Neural cell (in vitro differentiated cells): ENCODE measurements at regions not wholly inside any gene's neighbourhood (a gene's known extent, or its start where the extent isn't known, plus 50 kb on each side); places are given as distances from the start of the nearest gene placed in this dataset.

ENCODE experiments used
- EP300 ChIP-seq: fragments of 450-650 bp; conservative IDR thresholded peaks from 2 replicates; pipeline ENCODE4 v1.6.1; 2014; ENCODE audit warnings: antibody characterized with exemption, mild to moderate bottlenecking, moderate library complexity; ENCODE audit not compliant: poor library complexity, severe bottlenecking
- EZH2 ChIP-seq: fragments of 200-600, 300-800 bp; shearing (Covaris generic), sonication (generic); IDR thresholded peaks from 2 replicates; pipeline ENCODE4 v1.6.1; 2014; ENCODE audit warnings: antibody characterized with exemption, low read length, borderline replicate concordance, mild to moderate bottlenecking; ENCODE audit not compliant: insufficient read depth, poor library complexity, severe bottlenecking
- RAD21 ChIP-seq: fragments of 450-650 bp; conservative IDR thresholded peaks from 2 replicates; pipeline ENCODE4 v1.6.1; 2014; ENCODE audit warnings: antibody characterized with exemption, mild to moderate bottlenecking, moderate library complexity
- REST ChIP-seq: IDR thresholded peaks from 2 replicates; pipeline ENCODE4 v1.6.1; 2012; ENCODE audit warnings: borderline replicate concordance
- TF ChIP-seq, protein P1 (sequence below): fragments of 450-650 bp; IDR thresholded peaks from 2 replicates; pipeline ENCODE4 v1.5.1; 2014; ENCODE audit warnings: antibody characterized with exemption, mild to moderate bottlenecking, moderate library complexity; ENCODE audit not compliant: poor library complexity, severe bottlenecking

DNA sequence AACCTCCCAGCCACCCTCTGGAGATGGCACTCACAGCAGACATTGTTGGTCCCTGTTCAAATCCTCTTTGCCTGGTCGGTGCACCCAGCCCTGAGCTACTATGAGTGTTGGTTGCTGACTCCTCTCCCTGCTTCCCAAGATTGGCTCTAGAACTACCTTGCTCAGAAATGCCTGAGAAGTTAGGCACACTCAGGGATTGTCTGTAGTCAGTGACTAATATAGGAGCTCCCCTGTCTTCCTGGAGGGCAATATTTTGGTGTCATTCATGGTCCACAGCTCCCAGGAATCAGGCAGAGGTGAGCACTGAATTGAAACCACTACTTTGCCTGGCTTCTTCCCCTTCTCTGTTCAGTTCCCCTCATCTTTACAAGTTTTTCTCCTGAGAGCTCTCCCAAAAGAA, 325.9 kb downstream of the MIAT start:
- TF ChIP-seq RAD21 (no peak), REST (no peak), EZH2 (no peak), EP300 (no peak)
- TF ChIP-seq, protein P1, sequence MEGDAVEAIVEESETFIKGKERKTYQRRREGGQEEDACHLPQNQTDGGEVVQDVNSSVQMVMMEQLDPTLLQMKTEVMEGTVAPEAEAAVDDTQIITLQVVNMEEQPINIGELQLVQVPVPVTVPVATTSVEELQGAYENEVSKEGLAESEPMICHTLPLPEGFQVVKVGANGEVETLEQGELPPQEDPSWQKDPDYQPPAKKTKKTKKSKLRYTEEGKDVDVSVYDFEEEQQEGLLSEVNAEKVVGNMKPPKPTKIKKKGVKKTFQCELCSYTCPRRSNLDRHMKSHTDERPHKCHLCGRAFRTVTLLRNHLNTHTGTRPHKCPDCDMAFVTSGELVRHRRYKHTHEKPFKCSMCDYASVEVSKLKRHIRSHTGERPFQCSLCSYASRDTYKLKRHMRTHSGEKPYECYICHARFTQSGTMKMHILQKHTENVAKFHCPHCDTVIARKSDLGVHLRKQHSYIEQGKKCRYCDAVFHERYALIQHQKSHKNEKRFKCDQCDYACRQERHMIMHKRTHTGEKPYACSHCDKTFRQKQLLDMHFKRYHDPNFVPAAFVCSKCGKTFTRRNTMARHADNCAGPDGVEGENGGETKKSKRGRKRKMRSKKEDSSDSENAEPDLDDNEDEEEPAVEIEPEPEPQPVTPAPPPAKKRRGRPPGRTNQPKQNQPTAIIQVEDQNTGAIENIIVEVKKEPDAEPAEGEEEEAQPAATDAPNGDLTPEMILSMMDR: no peak
